ENCODE measurements at regions not wholly inside any gene's neighbourhood (a gene's known extent, or its start where the extent isn't known, plus 50 kb on each side); places are given as distances from the start of the nearest gene placed in this dataset.

GRCh38 chr5:93154535-93154934 is 426.5 kb downstream of the NR2F1-AS1 start:
- peaks cover 35% of the 10 kb centered on the region for H3K4me1 Mint-ChIP-seq (ENCODE audit: low read depth)
- DNase-seq (ENCODE audit: low spot score), result no peak
- H3K4me3 Mint-ChIP-seq (ENCODE audit: unreplicated experiment), result no peak overlapping the region
- TF ChIP-seq CTCF (IDR thresholded peaks at IDR 0.05), result no peak
- H3K9me3 Mint-ChIP-seq (ENCODE audit: low read depth), result no peaks in the 10 kb centered on the region
- H3K27ac Mint-ChIP-seq (ENCODE audit: unreplicated experiment), result no peak overlapping the region
- no peaks in the 10 kb centered on the region for H3K27me3 Mint-ChIP-seq (ENCODE audit: low read depth)
- H3K36me3 Mint-ChIP-seq (ENCODE audit: low read depth), result no peaks in the 10 kb centered on the region

DNA sequence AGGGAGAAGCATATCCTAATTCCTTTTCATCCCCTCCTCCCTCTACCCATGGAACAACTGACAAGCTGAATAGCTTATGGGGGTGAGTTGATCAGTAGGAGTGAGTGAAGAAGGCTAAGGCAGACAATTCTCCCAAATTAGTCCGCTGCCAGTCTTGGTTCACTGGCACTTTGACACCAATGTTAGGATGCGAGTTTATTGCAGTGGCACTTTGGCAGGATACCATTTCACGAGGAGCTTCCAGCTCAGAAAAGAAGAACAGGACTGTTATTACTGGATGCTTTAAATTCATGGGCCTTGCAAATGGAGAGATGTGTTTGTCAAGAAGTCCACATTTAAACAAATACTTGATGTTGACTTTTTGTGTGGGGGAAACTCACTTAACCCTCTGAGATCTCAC is 427.6 kb downstream of the NR2F1-AS1 start:
- H3K27me3 Mint-ChIP-seq (ENCODE audit: low read depth), result no peaks in the 10 kb centered on the region
- no peak overlapping the region for H3K27ac Mint-ChIP-seq (ENCODE audit: unreplicated experiment)
- H3K4me1 Mint-ChIP-seq (ENCODE audit: low read depth), result peaks cover 31% of the 10 kb centered on the region
- TF ChIP-seq CTCF (IDR thresholded peaks at IDR 0.05), result no peak
- DNase-seq (ENCODE audit: low spot score), result no peak
- no peak overlapping the region for H3K4me3 Mint-ChIP-seq (ENCODE audit: unreplicated experiment)
- H3K36me3 Mint-ChIP-seq (ENCODE audit: low read depth), result no peaks in the 10 kb centered on the region
- H3K9me3 Mint-ChIP-seq (ENCODE audit: low read depth), result no peaks in the 10 kb centered on the region

- Mint-ChIP-seq H3K4me3 (ENCODE audit: unreplicated experiment) (no peak overlapping the region), H3K9me3 (ENCODE audit: low read depth) (no peaks in the 10 kb centered on the region), H3K27ac (ENCODE audit: unreplicated experiment) (peak overlapping the region; percentile 1), H3K4me1 (ENCODE audit: low read depth) (peaks cover 31% of the 10 kb centered on the region), H3K27me3 (ENCODE audit: low read depth) (no peaks in the 10 kb centered on the region), H3K36me3 (ENCODE audit: low read depth) (no peaks in the 10 kb centered on the region)
- TF ChIP-seq CTCF (IDR thresholded peaks at IDR 0.05), result no peak
- DNase-seq (ENCODE audit: low spot score), result no peak
These were observed 429.1 kb downstream of the NR2F1-AS1 start for GRCh38 chr5:93151896-93152295.

DNA sequence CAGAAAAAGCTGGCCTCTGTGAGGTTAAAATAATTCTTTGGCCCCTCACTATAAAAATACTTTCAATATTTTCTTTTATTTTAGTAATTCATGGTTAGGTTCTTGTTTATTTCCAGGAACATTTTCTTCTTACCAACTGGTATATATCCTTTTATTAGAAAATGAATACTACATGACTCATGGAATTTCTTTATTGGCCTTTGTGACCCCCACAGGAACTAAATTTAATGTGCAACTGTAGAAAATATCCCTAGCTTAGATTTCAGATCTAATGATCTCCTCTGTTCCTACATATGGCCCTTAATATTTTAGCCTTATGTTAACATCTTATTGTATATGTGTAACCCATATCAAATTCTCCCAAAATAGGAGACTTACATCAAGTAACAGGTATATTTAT is 429.9 kb downstream of the NR2F1-AS1 start:
- no peak for TF ChIP-seq CTCF (IDR thresholded peaks at IDR 0.05)
- H3K36me3 Mint-ChIP-seq (ENCODE audit: low read depth), result no peaks in the 10 kb centered on the region
- H3K9me3 Mint-ChIP-seq (ENCODE audit: low read depth), result no peaks in the 10 kb centered on the region
- H3K27me3 Mint-ChIP-seq (ENCODE audit: low read depth), result no peaks in the 10 kb centered on the region
- peaks cover 25% of the 10 kb centered on the region for H3K4me1 Mint-ChIP-seq (ENCODE audit: low read depth)
- H3K27ac Mint-ChIP-seq (ENCODE audit: unreplicated experiment), result peak overlapping the region; percentile 13
- DNase-seq (ENCODE audit: low spot score), result no peak
- H3K4me3 Mint-ChIP-seq (ENCODE audit: unreplicated experiment), result no peak overlapping the region

- no peak for TF ChIP-seq CTCF (IDR thresholded peaks at IDR 0.05)
- H3K27ac Mint-ChIP-seq (ENCODE audit: unreplicated experiment), result peak overlapping the region; percentile 22
- H3K4me1 Mint-ChIP-seq (ENCODE audit: low read depth), result peaks cover 27% of the 10 kb centered on the region
- no peaks in the 10 kb centered on the region for H3K36me3 Mint-ChIP-seq (ENCODE audit: low read depth)
- no peak overlapping the region for H3K4me3 Mint-ChIP-seq (ENCODE audit: unreplicated experiment)
- no peaks in the 10 kb centered on the region for H3K27me3 Mint-ChIP-seq (ENCODE audit: low read depth)
- no peak for DNase-seq (ENCODE audit: low spot score)
- no peaks in the 10 kb centered on the region for H3K9me3 Mint-ChIP-seq (ENCODE audit: low read depth)
These were observed 430.6 kb downstream of the NR2F1-AS1 start for GRCh38 chr5:93150311-93151012.
